Panc1 (cell line): ENCODE measurements at regions not wholly inside any gene's neighbourhood (a gene's known extent, or its start where the extent isn't known, plus 50 kb on each side); places are given as distances from the start of the nearest gene placed in this dataset.

ENCODE experiments used
- ATAC-seq: fragments of 200-7000 bp; cut with Tn5 transposase; 2 replicates; pipeline ENCODE4 v1.9.1; 2020; ENCODE audit warnings: mild to moderate bottlenecking, moderate library complexity
- BruUV-seq: library from RNA; stranded (reverse); fragments of 400-500 nt; replicated peaks from 2 replicates; lab custom pipeline; 2021; lab: Mats Ljungman, UMichigan
- CTCF ChIA-PET: fragments of 300-600 bp; sonication (Branson Sonifier 250); formaldehyde crosslinking; loops from one replicate; lab custom pipeline; 2022; ENCODE audit warnings: antibody characterized with exemption; lab: Charles Lee
- POLR2A ChIA-PET: fragments of 300-600 bp; sonication (Branson Sonifier 250); formaldehyde crosslinking; loops from one replicate; lab custom pipeline; 2022; ENCODE audit warnings: antibody characterized with exemption; lab: Charles Lee
- DNase-seq: peaks from one replicate; pipeline ENCODE4 v3.0.0-alpha.2; 2010; ENCODE audit warnings: low read depth, low spot score
- H3K27ac ChIP-seq: 2 replicates; pipeline ENCODE4 v1.5.1; 2011; ENCODE audit warnings: mild to moderate bottlenecking, low read length, inconsistent platforms
- H3K27me3 ChIP-seq: fragments of 200-500 bp; sonication (Bioruptor generic); 2 replicates; pipeline ENCODE4 v1.6.0; 2014; ENCODE audit warnings: low read length, inconsistent platforms; ENCODE audit not compliant: control insufficient read depth, insufficient read depth
- H3K36me3 ChIP-seq: fragments of 200-500 bp; sonication (Bioruptor generic); 2 replicates; pipeline ENCODE4 v1.5.1; 2014; ENCODE audit warnings: inconsistent platforms, mild to moderate bottlenecking, low read length, moderate library complexity; ENCODE audit not compliant: control insufficient read depth, insufficient read depth
- H3K4me1 ChIP-seq: 2 replicates; pipeline ENCODE4 v1.5.1; 2011; ENCODE audit warnings: inconsistent platforms, mild to moderate bottlenecking, low read length, moderate library complexity; ENCODE audit not compliant: control insufficient read depth, insufficient read depth
- H3K4me3 ChIP-seq, 2 experiments: 2 replicates each; pipeline ENCODE4 v1.5.1; 2011 to 2012; ENCODE audit warnings: low read depth in 2 of 2, low read length in 2 of 2, mild to moderate bottlenecking in 2 of 2, inconsistent platforms in 1 of 2, moderate library complexity in 1 of 2
- H3K9me3 ChIP-seq: fragments of 200-500 bp; sonication (Bioruptor generic); 2 replicates; pipeline ENCODE4 v1.5.1; 2014; ENCODE audit warnings: low read depth, mild to moderate bottlenecking, inconsistent platforms, low read length, moderate library complexity; ENCODE audit not compliant: control insufficient read depth, insufficient read depth
- POLR2AphosphoS5 ChIP-seq: IDR thresholded peaks from 2 replicates; pipeline ENCODE4 v1.6.1; 2012; ENCODE audit warnings: mild to moderate bottlenecking, low read depth, low read length, moderate library complexity
- REST ChIP-seq, 2 experiments: IDR thresholded peaks; 2 replicates each; pipeline ENCODE4 v1.6.1; 2011 to 2012; ENCODE audit warnings: low read depth in 2 of 2, control low read depth in 1 of 2, low read length in 1 of 2, mild to moderate bottlenecking in 1 of 2, moderate library complexity in 1 of 2; ENCODE audit not compliant: insufficient read depth in 1 of 2
- SIN3A ChIP-seq: IDR thresholded peaks from 2 replicates; pipeline ENCODE4 v1.6.1; 2012; ENCODE audit warnings: low read depth, mild to moderate bottlenecking, low read length, moderate library complexity, borderline replicate concordance; ENCODE audit not compliant: insufficient read depth
- TCF7L2 ChIP-seq: IDR thresholded peaks from 2 replicates; pipeline ENCODE4 v1.6.1; 2011; ENCODE audit warnings: mild to moderate bottlenecking, low read depth, low read length, inconsistent platforms
- in situ Hi-C: cut with HindIII; loops from 2 replicates; pipeline ENCODE4 v1.10.0; 2016; ENCODE audit warnings: low sequenced_read_pairs, low pct_unique_long_range_greater_than_20kb
- intact Hi-C: fragments of 100-400 bp; cut with micrococcal nuclease; formaldehyde crosslinking; loops from one replicate; pipeline ENCODE4 v1.10.0; 2022; ENCODE audit not compliant: unreplicated experiment
- TF ChIP-seq, protein P1 (sequence below): fragments of 450-650 bp; IDR thresholded peaks from 2 replicates; pipeline ENCODE4 v1.5.1; 2017; ENCODE audit warnings: mild to moderate bottlenecking

DNA sequence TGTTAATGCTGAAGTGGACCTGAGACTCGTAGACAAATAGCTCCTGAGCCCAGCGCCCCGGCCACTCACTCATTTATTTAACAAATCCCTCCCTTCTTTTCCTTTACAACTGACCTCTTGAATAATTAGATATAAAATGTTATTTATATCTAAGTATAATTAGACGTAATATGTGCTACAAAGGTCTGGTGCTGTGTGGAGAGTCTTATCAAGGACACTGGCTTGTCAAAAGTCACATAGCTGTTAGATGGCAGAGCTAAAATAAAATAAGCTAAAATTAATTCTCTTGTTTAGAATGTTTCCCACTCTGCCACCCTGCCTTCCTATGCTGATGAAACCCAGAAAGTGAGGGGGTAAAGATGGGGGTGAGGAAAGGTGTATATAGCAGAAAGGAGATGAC, 73.0 kb upstream of the FAM216B start:
- POLR2A ChIA-PET = no interaction called here
- CTCF ChIA-PET = no interaction called here
- Histone ChIP-seq H3K27me3 (no peaks in the 10 kb centered on the region), H3K27ac (no peak overlapping the region), H3K4me1 (no peaks in the 10 kb centered on the region), H3K9me3 (no peaks in the 10 kb centered on the region), H3K4me3 (no peak overlapping the region), H3K36me3 (no peaks in the 10 kb centered on the region)
- in situ Hi-C loops = no loop called here
- DNase-seq = no peak
- ATAC-seq = no peak
- BruUV-seq = no TSS peak
- TF ChIP-seq SIN3A (no peak), REST (IDR thresholded peaks at IDR 0.05; ENCODE audit: insufficient read depth in 1 of 2, low read depth in 2 of 2, low read length in 1 of 2) (no peak), POLR2AphosphoS5 (no peak), TCF7L2 (no peak)
- TF ChIP-seq, protein P1, sequence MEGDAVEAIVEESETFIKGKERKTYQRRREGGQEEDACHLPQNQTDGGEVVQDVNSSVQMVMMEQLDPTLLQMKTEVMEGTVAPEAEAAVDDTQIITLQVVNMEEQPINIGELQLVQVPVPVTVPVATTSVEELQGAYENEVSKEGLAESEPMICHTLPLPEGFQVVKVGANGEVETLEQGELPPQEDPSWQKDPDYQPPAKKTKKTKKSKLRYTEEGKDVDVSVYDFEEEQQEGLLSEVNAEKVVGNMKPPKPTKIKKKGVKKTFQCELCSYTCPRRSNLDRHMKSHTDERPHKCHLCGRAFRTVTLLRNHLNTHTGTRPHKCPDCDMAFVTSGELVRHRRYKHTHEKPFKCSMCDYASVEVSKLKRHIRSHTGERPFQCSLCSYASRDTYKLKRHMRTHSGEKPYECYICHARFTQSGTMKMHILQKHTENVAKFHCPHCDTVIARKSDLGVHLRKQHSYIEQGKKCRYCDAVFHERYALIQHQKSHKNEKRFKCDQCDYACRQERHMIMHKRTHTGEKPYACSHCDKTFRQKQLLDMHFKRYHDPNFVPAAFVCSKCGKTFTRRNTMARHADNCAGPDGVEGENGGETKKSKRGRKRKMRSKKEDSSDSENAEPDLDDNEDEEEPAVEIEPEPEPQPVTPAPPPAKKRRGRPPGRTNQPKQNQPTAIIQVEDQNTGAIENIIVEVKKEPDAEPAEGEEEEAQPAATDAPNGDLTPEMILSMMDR = no peak
- intact Hi-C loops = no loop called here

- in situ Hi-C loops (no loop called here), intact Hi-C loops (no loop called here)
- H3K27ac ChIP-seq = no peak overlapping the region
- no peaks in the 10 kb centered on the region for H3K4me1 ChIP-seq
- ATAC-seq = no peak
- H3K36me3 ChIP-seq = no peaks in the 10 kb centered on the region
- H3K9me3 ChIP-seq = no peaks in the 10 kb centered on the region
- no peak for DNase-seq
- CTCF ChIA-PET = no interaction called here
- no peak overlapping the region for H3K4me3 ChIP-seq
- TF ChIP-seq SIN3A = no peak
- TF ChIP-seq, protein P1 = no peak
- no peak for TF ChIP-seq TCF7L2
- no peak for TF ChIP-seq REST (IDR thresholded peaks at IDR 0.05; ENCODE audit: insufficient read depth in 1 of 2, low read depth in 2 of 2, low read length in 1 of 2)
- no peak for TF ChIP-seq POLR2AphosphoS5
- no peaks in the 10 kb centered on the region for H3K27me3 ChIP-seq
- POLR2A ChIA-PET = no interaction called here
- BruUV-seq = no TSS peak
Measured at GRCh38 chr13:42709276-42709675, 72.1 kb upstream of the FAM216B start.
